Cardiac muscle cell (in vitro differentiated cells and primary cell): ENCODE measurements at regions not wholly inside any gene's neighbourhood (a gene's known extent, or its start where the extent isn't known, plus 50 kb on each side); places are given as distances from the start of the nearest gene placed in this dataset.

ENCODE experiments used
- DNase-seq, 2 donors: peaks; one replicate each; pipeline versions ENCODE4 v3.0.0 to v3.0.0-alpha.2; 2010 to 2017; ENCODE audit warnings: low read depth in 1 of 2, low spot score in 1 of 2
- H3K27ac ChIP-seq: fragments of 200-600 bp; sonication (generic); 2 replicates; pipeline ENCODE4 v1.5.1; 2016
- H3K27me3 ChIP-seq: fragments of 200-600 bp; sonication (generic); 2 replicates; pipeline ENCODE4 v1.6.0; 2016; ENCODE audit warnings: control low read depth
- H3K36me3 ChIP-seq: fragments of 200-600 bp; sonication (generic); 2 replicates; pipeline ENCODE4 v1.5.1; 2016; ENCODE audit warnings: control low read depth
- H3K4me1 ChIP-seq: fragments of 200-600 bp; sonication (generic); 2 replicates; pipeline ENCODE4 v1.8.1; 2017; ENCODE audit warnings: low read depth, mild to moderate bottlenecking, mixed run types
- H3K4me3 ChIP-seq: fragments of 200-600 bp; sonication (generic); 2 replicates; pipeline ENCODE4 v1.5.1; 2016; ENCODE audit warnings: mild to moderate bottlenecking
- H3K9me3 ChIP-seq: fragments of 200-600 bp; sonication (generic); 2 replicates; pipeline ENCODE4 v1.5.1; 2017; ENCODE audit warnings: low read depth, mild to moderate bottlenecking, control low read depth
- TF ChIP-seq, protein P1 (sequence below): IDR thresholded peaks from 2 replicates; pipeline ENCODE4 v1.5.1; 2012; ENCODE audit warnings: low read depth, mild to moderate bottlenecking, low read length

DNA sequence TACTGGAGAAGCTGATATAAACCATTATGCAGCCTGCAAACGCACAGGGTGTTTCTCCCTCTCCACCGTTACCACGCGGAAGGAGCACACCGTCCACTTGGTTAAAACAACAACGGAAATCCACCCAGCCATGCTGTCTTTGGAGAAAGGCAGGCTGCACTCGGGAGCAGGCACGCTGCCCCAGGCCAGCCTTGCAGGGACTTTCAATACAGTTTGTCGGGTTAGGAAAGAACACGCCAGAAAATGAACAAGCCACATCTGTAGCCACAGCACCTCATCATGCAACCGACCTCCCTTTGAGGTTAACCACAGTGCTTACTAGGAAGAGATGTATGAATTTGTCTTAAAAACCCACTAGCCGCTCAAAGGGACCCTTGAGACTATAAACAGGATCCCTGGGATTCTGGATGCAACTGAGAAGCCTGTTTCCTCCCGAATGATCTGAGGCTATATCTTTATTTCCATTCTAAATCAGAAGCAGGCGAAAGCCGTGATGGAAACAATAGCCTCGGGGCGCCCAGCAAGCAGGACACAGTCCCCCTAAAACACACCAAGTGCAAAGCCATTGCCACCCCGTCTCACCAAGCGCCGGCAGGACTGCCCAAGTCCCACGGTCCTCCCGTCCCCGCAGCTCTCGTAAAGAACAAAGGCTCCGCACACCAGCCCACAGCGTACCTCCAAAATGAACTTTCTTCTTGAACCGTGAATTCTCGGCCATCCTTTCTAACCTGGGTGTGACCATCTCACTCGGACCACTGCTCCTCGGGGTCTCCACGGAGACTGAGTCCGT, 318.9 kb downstream of the CTTN start:
- no peaks in the 10 kb centered on the region for H3K27me3 ChIP-seq
- H3K27ac ChIP-seq: no peak overlapping the region
- no peak for DNase-seq
- H3K9me3 ChIP-seq: no peaks in the 10 kb centered on the region
- TF ChIP-seq, protein P1, sequence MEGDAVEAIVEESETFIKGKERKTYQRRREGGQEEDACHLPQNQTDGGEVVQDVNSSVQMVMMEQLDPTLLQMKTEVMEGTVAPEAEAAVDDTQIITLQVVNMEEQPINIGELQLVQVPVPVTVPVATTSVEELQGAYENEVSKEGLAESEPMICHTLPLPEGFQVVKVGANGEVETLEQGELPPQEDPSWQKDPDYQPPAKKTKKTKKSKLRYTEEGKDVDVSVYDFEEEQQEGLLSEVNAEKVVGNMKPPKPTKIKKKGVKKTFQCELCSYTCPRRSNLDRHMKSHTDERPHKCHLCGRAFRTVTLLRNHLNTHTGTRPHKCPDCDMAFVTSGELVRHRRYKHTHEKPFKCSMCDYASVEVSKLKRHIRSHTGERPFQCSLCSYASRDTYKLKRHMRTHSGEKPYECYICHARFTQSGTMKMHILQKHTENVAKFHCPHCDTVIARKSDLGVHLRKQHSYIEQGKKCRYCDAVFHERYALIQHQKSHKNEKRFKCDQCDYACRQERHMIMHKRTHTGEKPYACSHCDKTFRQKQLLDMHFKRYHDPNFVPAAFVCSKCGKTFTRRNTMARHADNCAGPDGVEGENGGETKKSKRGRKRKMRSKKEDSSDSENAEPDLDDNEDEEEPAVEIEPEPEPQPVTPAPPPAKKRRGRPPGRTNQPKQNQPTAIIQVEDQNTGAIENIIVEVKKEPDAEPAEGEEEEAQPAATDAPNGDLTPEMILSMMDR: no peak
- no peak overlapping the region for H3K4me3 ChIP-seq
- H3K4me1 ChIP-seq: peaks cover 10% of the 10 kb centered on the region
- H3K36me3 ChIP-seq: no peaks in the 10 kb centered on the region

DNA sequence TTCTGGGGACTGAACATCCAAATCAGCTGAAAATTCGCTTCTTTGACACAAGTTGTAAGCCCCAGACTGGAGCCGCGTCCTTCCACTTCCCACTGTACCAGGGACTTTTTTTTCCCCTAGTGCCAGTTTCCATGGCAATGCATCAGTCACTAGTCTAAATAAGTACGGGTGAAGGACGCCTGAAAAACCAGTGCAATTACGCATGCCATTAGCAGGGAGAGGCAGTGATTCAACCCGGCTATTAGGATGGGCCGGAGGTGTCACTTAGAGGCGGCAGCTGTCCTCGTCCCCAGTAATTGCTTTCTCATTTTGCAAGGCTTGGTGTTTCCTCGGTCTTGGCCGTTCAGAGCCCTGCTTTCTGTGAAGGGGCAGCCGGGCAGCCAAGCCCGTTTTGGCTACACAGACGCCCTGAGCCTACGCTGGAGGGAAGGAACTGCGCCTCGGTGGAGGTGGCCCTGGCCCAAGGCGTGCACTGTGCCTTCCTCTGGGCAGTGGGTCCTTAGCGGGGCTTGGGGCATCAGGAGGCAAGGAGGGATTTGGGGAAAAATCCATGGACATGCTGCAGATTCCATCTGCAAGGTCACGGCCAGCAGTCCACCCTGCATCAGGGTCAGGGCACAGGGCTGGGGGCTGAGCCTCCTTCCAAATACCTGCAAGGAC, 319.7 kb downstream of the CTTN start:
- Histone ChIP-seq H3K36me3 (no peaks in the 10 kb centered on the region), H3K4me1 (peaks cover 10% of the 10 kb centered on the region), H3K9me3 (no peaks in the 10 kb centered on the region), H3K27me3 (no peaks in the 10 kb centered on the region), H3K27ac (no peak overlapping the region), H3K4me3 (no peak overlapping the region)
- TF ChIP-seq, protein P1: no peak
- no peak for DNase-seq

DNA sequence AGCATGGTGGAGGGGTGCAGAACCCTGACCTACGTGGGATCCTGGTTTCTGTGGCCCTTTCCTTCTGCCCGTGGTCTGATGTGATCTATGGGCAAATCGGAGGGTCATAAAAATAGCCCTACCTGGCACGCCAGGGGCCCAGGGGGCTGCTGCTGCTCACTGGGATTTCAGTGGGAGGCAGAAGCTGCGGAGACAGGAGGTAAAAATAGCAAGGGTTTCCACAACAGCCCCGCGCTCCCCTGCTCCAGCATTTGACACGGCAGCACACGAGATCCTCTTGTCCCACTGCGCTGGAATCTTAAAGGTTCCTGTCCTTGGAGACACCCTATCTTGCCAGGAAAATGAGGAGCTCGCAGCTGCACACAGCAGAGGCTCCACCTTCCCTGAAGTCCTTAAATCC, 321.2 kb downstream of the CTTN start:
- peak in 1 of 2 donors; percentile 30 for DNase-seq
- TF ChIP-seq, protein P1: no peak
- Histone ChIP-seq H3K4me1 (peaks cover 10% of the 10 kb centered on the region), H3K9me3 (no peaks in the 10 kb centered on the region), H3K4me3 (no peak overlapping the region), H3K36me3 (no peaks in the 10 kb centered on the region), H3K27me3 (no peaks in the 10 kb centered on the region), H3K27ac (peak overlapping the region; percentile 23)

DNA sequence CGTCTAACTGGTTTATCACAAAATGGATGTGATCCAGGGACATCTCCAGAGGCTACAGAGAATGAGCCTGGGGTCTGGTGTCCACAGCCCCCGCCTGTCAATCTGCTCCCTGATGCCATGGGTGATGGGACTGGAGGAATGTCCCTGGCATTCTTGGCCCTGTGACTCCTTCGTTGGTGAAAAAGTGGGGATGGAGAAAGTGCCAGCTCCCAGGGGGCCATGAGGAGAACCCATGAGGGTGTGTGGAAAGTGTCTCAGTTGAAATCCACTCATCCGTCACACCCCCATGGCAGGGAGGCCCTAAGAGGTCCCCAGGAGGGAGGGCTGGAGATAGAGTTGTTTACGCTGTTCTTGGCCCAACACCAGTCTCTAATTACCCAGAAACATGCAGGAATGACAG, 322.0 kb downstream of the CTTN start:
- TF ChIP-seq, protein P1: no peak
- Histone ChIP-seq H3K4me1 (peaks cover 10% of the 10 kb centered on the region), H3K36me3 (no peaks in the 10 kb centered on the region), H3K4me3 (no peak overlapping the region), H3K9me3 (no peaks in the 10 kb centered on the region), H3K27ac (no peak overlapping the region), H3K27me3 (no peaks in the 10 kb centered on the region)
- no peak for DNase-seq

DNA sequence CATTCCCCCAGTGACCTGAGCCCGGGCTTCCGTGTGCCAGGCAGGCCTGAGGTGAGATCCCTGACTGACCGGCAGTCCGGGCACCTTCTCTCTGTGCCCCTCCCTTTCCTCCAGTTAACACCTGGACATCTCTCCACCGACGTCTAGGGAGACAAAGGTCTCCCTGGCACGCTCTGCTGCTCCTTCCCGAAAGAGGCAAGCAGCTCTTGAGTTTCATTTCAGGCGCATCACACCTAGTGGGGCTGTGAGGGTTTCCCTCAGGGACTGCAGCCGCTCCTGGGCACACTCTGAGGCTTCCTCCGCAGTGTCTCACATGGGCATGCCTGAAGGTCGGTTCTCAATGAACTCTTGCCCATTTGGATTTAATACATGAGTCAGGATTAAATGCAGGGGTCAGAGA, 322.7 kb downstream of the CTTN start:
- Histone ChIP-seq H3K4me1 (peaks cover 10% of the 10 kb centered on the region), H3K27ac (no peak overlapping the region), H3K4me3 (no peak overlapping the region), H3K36me3 (no peaks in the 10 kb centered on the region), H3K9me3 (no peaks in the 10 kb centered on the region), H3K27me3 (no peaks in the 10 kb centered on the region)
- TF ChIP-seq, protein P1: no peak
- no peak for DNase-seq
